C4-2B (cell line): ENCODE measurements at regions not wholly inside any gene's neighbourhood (a gene's known extent, or its start where the extent isn't known, plus 50 kb on each side); places are given as distances from the start of the nearest gene placed in this dataset.

Experiments
- CTCF ChIP-seq: fragments of 450-650 bp; conservative IDR thresholded peaks from 2 replicates; pipeline ENCODE4 v1.5.1; 2017; ENCODE audit warnings: mild to moderate bottlenecking
- ZFX ChIP-seq: fragments of 450-650 bp; IDR thresholded peaks from 2 replicates; pipeline ENCODE4 v1.6.1; 2017

GRCh38 chr6:82030761-82031503 is 216.6 kb downstream of the IBTK start:
- TF ChIP-seq CTCF (no peak), ZFX (no peak)
